GM23338 (cell line): ENCODE measurements at regions not wholly inside any gene's neighbourhood (a gene's known extent, or its start where the extent isn't known, plus 50 kb on each side); places are given as distances from the start of the nearest gene placed in this dataset.

Experiments
- ATAC-seq: fragments of 200-7000 bp; cut with Tn5 transposase; 3 replicates; pipeline ENCODE4 v1.9.1; 2020
- DNase-seq: peaks from one replicate; pipeline ENCODE4 v3.0.0-alpha.2; 2015; ENCODE audit warnings: low spot score
- H2AFZ ChIP-seq: fragments of 200-600 bp; sonication (generic); 2 replicates; pipeline ENCODE4 v1.8.0; 2016; ENCODE audit warnings: antibody characterized with exemption, mild to moderate bottlenecking, moderate library complexity
- H3F3A ChIP-seq: fragments of 200-600 bp; sonication (generic); replicated peaks from 2 replicates; pipeline ENCODE4 v1.8.0; 2017; ENCODE audit warnings: antibody characterized with exemption, mixed run types, low read depth
- H3K27ac ChIP-seq: fragments of 200-600 bp; sonication (generic); 2 replicates; pipeline ENCODE4 v1.6.1; 2016; ENCODE audit warnings: low read depth
- H3K27me3 ChIP-seq: fragments of 200-600 bp; sonication (generic); 2 replicates; pipeline ENCODE4 v1.8.0; 2016; ENCODE audit warnings: mild to moderate bottlenecking, mixed run types, moderate library complexity; ENCODE audit not compliant: insufficient read depth
- H3K36me3 ChIP-seq: fragments of 200-600 bp; sonication (generic); 2 replicates; pipeline ENCODE4 v1.8.0; 2016; ENCODE audit warnings: mild to moderate bottlenecking; ENCODE audit not compliant: insufficient read depth
- H3K4me1 ChIP-seq: fragments of 200-600 bp; sonication (generic); 2 replicates; pipeline ENCODE4 v1.8.0; 2016; ENCODE audit warnings: mild to moderate bottlenecking, moderate library complexity; ENCODE audit not compliant: insufficient read depth
- H3K4me2 ChIP-seq: fragments of 200-600 bp; sonication (generic); 2 replicates; pipeline ENCODE4 v1.7.1; 2017; ENCODE audit warnings: mixed run types
- H3K4me3 ChIP-seq: fragments of 200-600 bp; sonication (generic); 2 replicates; pipeline ENCODE4 v1.6.1; 2016; ENCODE audit warnings: mixed run types
- H3K79me2 ChIP-seq: fragments of 200-600 bp; sonication (generic); replicated peaks from 2 replicates; pipeline ENCODE4 v1.8.0; 2017; ENCODE audit warnings: mild to moderate bottlenecking; ENCODE audit not compliant: insufficient read depth
- H3K9me2 ChIP-seq: fragments of 200-600 bp; sonication (generic); 2 replicates; pipeline ENCODE4 v1.8.0; 2017; ENCODE audit not compliant: insufficient read depth
- H4K20me1 ChIP-seq: fragments of 200-600 bp; sonication (generic); replicated peaks from 2 replicates; pipeline ENCODE4 v1.8.0; 2017; ENCODE audit warnings: mild to moderate bottlenecking; ENCODE audit not compliant: insufficient read depth
- H3K27ac Mint-ChIP-seq: 2 replicates; pipeline ENCODE4 v1.8.0; 2020; ENCODE audit warnings: inconsistent platforms, mild to moderate bottlenecking, moderate library complexity, mixed read lengths
- H3K27me3 Mint-ChIP-seq: 3 replicates; pipeline ENCODE4 v1.8.0; 2022; ENCODE audit warnings: low read depth, mild to moderate bottlenecking, moderate library complexity, mixed read lengths, inconsistent platforms; ENCODE audit not compliant: insufficient read depth, poor library complexity
- H3K36me3 Mint-ChIP-seq: 3 replicates; pipeline ENCODE4 v1.8.0; 2021; ENCODE audit warnings: low read depth, mild to moderate bottlenecking, inconsistent platforms, moderate library complexity, mixed read lengths
- H3K4me1 Mint-ChIP-seq: 3 replicates; pipeline ENCODE4 v1.8.0; 2020; ENCODE audit warnings: mild to moderate bottlenecking, inconsistent platforms, mixed read lengths
- H3K4me3 Mint-ChIP-seq: 3 replicates; pipeline ENCODE4 v1.8.0; 2021; ENCODE audit warnings: moderate library complexity, mild to moderate bottlenecking, inconsistent platforms, mixed read lengths
- H3K9me3 Mint-ChIP-seq: 3 replicates; pipeline ENCODE4 v1.8.0; 2020; ENCODE audit warnings: moderate library complexity, mild to moderate bottlenecking, inconsistent platforms, mixed read lengths
- CREB1 ChIP-seq: fragments of 250-450 bp; sonication (Bioruptor Pico); IDR thresholded peaks from 2 replicates; pipeline ENCODE4 v1.5.0; 2020; ENCODE audit warnings: low read depth, mild to moderate bottlenecking, moderate library complexity
- EZH2 ChIP-seq: fragments of 200-600 bp; sonication (generic); IDR thresholded peaks from one replicate; pipeline ENCODE4 v1.8.0; 2017; ENCODE audit warnings: antibody characterized with exemption, mild to moderate bottlenecking, low read depth; ENCODE audit not compliant: unreplicated experiment
- EZH2phosphoT487 ChIP-seq: fragments of 200-600 bp; sonication (generic); IDR thresholded peaks from one replicate; pipeline ENCODE4 v1.8.1; 2018; ENCODE audit warnings: antibody characterized with exemption; ENCODE audit not compliant: unreplicated experiment
- JUNB ChIP-seq: IDR thresholded peaks from one replicate; pipeline ENCODE4 v1.6.1; 2016; ENCODE audit warnings: antibody characterized with exemption; ENCODE audit not compliant: unreplicated experiment
- NANOG ChIP-seq: IDR thresholded peaks from 2 replicates; pipeline ENCODE4 v1.6.1; 2016; ENCODE audit warnings: antibody characterized with exemption, borderline replicate concordance
- POLR2AphosphoS5 ChIP-seq: IDR thresholded peaks from 2 replicates; pipeline ENCODE4 v1.6.1; 2016; ENCODE audit warnings: antibody characterized with exemption, low read depth
- STAT1 ChIP-seq: IDR thresholded peaks from one replicate; pipeline ENCODE4 v1.6.1; 2016; ENCODE audit warnings: antibody characterized with exemption; ENCODE audit not compliant: unreplicated experiment
- ZNF114 ChIP-seq: fragments of 250-450 bp; sonication (Bioruptor Pico); IDR thresholded peaks from 2 replicates; pipeline ENCODE4 v1.5.0; 2020; ENCODE audit warnings: mild to moderate bottlenecking, moderate library complexity
- ZNF331 ChIP-seq: fragments of 250-450 bp; sonication (Bioruptor Pico); IDR thresholded peaks from 2 replicates; pipeline ENCODE4 v1.5.0; 2020; ENCODE audit warnings: low read depth, mild to moderate bottlenecking, moderate library complexity
- TF ChIP-seq, protein P1 (sequence below), 2 experiments: fragments of 200-600 bp in 1 of 2; sonication (generic) in 1 of 2; conservative IDR thresholded peaks; 2 replicates each; pipeline versions ENCODE4 v1.5.1 to v1.6.1; 2016 to 2017; ENCODE audit warnings: antibody characterized with exemption in 2 of 2, low read depth in 2 of 2, mild to moderate bottlenecking in 2 of 2, moderate library complexity in 1 of 2
- TF ChIP-seq, protein P2 (sequence below): IDR thresholded peaks from one replicate; pipeline ENCODE4 v1.6.1; 2018; ENCODE audit warnings: antibody characterized with exemption; ENCODE audit not compliant: unreplicated experiment
- TF ChIP-seq, protein P3 (sequence below): fragments of 250-450 bp; sonication (Bioruptor Pico); IDR thresholded peaks from 2 replicates; pipeline ENCODE4 v1.5.0; 2020; ENCODE audit warnings: mild to moderate bottlenecking, moderate library complexity
- TF ChIP-seq, protein P4 (sequence below): IDR thresholded peaks from 2 replicates; pipeline ENCODE4 v1.6.1; 2016; ENCODE audit warnings: antibody characterized with exemption

DNA sequence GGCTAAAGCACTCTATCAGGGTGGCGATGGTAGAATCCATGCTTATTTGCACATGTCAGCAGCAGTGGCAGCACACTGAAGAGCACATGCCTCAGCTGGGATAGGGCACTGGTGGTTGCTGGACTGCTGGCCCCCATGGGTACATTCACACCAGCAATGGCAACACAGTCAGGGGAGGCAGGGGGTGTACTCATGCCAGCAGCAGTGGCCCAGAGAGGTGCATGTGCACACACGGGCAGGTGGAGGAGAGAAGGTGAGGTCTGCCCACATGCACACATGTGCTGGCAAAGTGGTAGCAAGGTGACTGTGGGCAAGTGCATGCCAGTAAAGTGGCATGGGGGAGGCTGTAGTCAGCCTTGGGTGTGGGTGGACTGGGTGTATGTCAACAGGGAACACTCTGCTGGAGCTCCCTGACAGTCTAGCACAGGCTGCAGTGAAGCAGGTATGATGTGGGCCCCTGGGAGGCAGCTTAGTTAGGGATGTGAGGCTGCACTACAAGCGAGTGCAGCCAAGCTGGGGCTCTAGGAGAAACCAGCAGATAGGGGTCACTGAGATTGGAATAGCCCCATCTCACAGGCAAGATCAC, 53.9 kb upstream of the NPAP1 start:
- H3K27ac ChIP-seq, result no peak overlapping the region
- DNase-seq (no peak), ATAC-seq (no peak)
- Mint-ChIP-seq H3K4me3 (no peak overlapping the region), H3K36me3 (peaks cover 39% of the 10 kb centered on the region), H3K27ac (no peak overlapping the region), H3K4me1 (no peaks in the 10 kb centered on the region), H3K27me3 (peaks cover 2% of the 10 kb centered on the region), H3K9me3 (peaks cover 82% of the 10 kb centered on the region)
- no peaks in the 10 kb centered on the region for H3F3A ChIP-seq
- H3K4me3 ChIP-seq, result no peak overlapping the region
- H3K4me2 ChIP-seq, result no peak overlapping the region
- TF ChIP-seq, protein P1, sequence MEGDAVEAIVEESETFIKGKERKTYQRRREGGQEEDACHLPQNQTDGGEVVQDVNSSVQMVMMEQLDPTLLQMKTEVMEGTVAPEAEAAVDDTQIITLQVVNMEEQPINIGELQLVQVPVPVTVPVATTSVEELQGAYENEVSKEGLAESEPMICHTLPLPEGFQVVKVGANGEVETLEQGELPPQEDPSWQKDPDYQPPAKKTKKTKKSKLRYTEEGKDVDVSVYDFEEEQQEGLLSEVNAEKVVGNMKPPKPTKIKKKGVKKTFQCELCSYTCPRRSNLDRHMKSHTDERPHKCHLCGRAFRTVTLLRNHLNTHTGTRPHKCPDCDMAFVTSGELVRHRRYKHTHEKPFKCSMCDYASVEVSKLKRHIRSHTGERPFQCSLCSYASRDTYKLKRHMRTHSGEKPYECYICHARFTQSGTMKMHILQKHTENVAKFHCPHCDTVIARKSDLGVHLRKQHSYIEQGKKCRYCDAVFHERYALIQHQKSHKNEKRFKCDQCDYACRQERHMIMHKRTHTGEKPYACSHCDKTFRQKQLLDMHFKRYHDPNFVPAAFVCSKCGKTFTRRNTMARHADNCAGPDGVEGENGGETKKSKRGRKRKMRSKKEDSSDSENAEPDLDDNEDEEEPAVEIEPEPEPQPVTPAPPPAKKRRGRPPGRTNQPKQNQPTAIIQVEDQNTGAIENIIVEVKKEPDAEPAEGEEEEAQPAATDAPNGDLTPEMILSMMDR (conservative IDR thresholded peaks at IDR 0.05; ENCODE audit: low read depth in 2 of 2), result no peak
- no peak for TF ChIP-seq EZH2
- TF ChIP-seq ZNF331 (CRISPR knock-in tag), result no peak
- TF ChIP-seq, protein P2, sequence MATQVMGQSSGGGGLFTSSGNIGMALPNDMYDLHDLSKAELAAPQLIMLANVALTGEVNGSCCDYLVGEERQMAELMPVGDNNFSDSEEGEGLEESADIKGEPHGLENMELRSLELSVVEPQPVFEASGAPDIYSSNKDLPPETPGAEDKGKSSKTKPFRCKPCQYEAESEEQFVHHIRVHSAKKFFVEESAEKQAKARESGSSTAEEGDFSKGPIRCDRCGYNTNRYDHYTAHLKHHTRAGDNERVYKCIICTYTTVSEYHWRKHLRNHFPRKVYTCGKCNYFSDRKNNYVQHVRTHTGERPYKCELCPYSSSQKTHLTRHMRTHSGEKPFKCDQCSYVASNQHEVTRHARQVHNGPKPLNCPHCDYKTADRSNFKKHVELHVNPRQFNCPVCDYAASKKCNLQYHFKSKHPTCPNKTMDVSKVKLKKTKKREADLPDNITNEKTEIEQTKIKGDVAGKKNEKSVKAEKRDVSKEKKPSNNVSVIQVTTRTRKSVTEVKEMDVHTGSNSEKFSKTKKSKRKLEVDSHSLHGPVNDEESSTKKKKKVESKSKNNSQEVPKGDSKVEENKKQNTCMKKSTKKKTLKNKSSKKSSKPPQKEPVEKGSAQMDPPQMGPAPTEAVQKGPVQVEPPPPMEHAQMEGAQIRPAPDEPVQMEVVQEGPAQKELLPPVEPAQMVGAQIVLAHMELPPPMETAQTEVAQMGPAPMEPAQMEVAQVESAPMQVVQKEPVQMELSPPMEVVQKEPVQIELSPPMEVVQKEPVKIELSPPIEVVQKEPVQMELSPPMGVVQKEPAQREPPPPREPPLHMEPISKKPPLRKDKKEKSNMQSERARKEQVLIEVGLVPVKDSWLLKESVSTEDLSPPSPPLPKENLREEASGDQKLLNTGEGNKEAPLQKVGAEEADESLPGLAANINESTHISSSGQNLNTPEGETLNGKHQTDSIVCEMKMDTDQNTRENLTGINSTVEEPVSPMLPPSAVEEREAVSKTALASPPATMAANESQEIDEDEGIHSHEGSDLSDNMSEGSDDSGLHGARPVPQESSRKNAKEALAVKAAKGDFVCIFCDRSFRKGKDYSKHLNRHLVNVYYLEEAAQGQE, result no peak
- no peak for TF ChIP-seq CREB1 (CRISPR knock-in tag)
- TF ChIP-seq NANOG, result no peak
- TF ChIP-seq, protein P3, sequence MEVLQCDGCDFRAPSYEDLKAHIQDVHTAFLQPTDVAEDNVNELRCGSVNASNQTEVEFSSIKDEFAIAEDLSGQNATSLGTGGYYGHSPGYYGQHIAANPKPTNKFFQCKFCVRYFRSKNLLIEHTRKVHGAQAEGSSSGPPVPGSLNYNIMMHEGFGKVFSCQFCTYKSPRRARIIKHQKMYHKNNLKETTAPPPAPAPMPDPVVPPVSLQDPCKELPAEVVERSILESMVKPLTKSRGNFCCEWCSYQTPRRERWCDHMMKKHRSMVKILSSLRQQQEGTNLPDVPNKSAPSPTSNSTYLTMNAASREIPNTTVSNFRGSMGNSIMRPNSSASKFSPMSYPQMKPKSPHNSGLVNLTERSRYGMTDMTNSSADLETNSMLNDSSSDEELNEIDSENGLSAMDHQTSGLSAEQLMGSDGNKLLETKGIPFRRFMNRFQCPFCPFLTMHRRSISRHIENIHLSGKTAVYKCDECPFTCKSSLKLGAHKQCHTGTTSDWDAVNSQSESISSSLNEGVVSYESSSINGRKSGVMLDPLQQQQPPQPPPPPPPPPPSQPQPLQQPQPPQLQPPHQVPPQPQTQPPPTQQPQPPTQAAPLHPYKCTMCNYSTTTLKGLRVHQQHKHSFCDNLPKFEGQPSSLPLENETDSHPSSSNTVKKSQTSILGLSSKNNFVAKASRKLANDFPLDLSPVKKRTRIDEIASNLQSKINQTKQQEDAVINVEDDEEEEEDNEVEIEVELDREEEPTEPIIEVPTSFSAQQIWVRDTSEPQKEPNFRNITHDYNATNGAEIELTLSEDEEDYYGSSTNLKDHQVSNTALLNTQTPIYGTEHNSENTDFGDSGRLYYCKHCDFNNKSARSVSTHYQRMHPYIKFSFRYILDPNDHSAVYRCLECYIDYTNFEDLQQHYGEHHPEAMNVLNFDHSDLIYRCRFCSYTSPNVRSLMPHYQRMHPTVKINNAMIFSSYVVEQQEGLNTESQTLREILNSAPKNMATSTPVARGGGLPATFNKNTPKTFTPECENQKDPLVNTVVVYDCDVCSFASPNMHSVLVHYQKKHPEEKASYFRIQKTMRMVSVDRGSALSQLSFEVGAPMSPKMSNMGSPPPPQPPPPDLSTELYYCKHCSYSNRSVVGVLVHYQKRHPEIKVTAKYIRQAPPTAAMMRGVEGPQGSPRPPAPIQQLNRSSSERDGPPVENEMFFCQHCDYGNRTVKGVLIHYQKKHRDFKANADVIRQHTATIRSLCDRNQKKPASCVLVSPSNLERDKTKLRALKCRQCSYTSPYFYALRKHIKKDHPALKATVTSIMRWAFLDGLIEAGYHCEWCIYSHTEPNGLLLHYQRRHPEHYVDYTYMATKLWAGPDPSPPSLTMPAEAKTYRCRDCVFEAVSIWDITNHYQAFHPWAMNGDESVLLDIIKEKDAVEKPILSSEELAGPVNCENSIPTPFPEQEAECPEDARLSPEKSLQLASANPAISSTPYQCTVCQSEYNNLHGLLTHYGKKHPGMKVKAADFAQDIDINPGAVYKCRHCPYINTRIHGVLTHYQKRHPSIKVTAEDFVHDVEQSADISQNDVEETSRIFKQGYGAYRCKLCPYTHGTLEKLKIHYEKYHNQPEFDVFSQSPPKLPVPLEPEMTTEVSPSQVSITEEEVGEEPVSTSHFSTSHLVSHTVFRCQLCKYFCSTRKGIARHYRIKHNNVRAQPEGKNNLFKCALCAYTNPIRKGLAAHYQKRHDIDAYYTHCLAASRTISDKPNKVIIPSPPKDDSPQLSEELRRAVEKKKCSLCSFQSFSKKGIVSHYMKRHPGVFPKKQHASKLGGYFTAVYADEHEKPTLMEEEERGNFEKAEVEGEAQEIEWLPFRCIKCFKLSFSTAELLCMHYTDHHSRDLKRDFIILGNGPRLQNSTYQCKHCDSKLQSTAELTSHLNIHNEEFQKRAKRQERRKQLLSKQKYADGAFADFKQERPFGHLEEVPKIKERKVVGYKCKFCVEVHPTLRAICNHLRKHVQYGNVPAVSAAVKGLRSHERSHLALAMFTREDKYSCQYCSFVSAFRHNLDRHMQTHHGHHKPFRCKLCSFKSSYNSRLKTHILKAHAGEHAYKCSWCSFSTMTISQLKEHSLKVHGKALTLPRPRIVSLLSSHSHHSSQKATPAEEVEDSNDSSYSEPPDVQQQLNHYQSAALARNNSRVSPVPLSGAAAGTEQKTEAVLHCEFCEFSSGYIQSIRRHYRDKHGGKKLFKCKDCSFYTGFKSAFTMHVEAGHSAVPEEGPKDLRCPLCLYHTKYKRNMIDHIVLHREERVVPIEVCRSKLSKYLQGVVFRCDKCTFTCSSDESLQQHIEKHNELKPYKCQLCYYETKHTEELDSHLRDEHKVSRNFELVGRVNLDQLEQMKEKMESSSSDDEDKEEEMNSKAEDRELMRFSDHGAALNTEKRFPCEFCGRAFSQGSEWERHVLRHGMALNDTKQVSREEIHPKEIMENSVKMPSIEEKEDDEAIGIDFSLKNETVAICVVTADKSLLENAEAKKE (CRISPR knock-in tag), result no peak
- TF ChIP-seq, protein P4, sequence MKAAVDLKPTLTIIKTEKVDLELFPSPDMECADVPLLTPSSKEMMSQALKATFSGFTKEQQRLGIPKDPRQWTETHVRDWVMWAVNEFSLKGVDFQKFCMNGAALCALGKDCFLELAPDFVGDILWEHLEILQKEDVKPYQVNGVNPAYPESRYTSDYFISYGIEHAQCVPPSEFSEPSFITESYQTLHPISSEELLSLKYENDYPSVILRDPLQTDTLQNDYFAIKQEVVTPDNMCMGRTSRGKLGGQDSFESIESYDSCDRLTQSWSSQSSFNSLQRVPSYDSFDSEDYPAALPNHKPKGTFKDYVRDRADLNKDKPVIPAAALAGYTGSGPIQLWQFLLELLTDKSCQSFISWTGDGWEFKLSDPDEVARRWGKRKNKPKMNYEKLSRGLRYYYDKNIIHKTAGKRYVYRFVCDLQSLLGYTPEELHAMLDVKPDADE, result no peak
- no peak for TF ChIP-seq STAT1
- TF ChIP-seq POLR2AphosphoS5, result no peak
- no peak for TF ChIP-seq ZNF114 (CRISPR knock-in tag)
- no peak for TF ChIP-seq EZH2phosphoT487
- no peak for TF ChIP-seq JUNB
- peaks cover 6% of the 10 kb centered on the region; the same call in 1 of the 2 replicates for H3K4me1 ChIP-seq
- H2AFZ ChIP-seq, result no peak overlapping the region
- peaks cover 9% of the 10 kb centered on the region for H3K9me2 ChIP-seq
- no peaks in the 10 kb centered on the region for H3K79me2 ChIP-seq
- H3K27me3 ChIP-seq, result no peaks in the 10 kb centered on the region
- H3K36me3 ChIP-seq, result peaks cover 11% of the 10 kb centered on the region
- no peaks in the 10 kb centered on the region for H4K20me1 ChIP-seq
